ENCODE measurements at regions not wholly inside any gene's neighbourhood (a gene's known extent, or its start where the extent isn't known, plus 50 kb on each side); places are given as distances from the start of the nearest gene placed in this dataset.

GRCh38 chr6:14765106-14765505 lies 480.8 kb upstream of the JARID2 start:
- DNase-seq (ENCODE audit: low read depth) = no peak
- no peak overlapping the region for H3K4me3 ChIP-seq (ENCODE audit: low read depth, low read length)
- TF ChIP-seq, protein P1, sequence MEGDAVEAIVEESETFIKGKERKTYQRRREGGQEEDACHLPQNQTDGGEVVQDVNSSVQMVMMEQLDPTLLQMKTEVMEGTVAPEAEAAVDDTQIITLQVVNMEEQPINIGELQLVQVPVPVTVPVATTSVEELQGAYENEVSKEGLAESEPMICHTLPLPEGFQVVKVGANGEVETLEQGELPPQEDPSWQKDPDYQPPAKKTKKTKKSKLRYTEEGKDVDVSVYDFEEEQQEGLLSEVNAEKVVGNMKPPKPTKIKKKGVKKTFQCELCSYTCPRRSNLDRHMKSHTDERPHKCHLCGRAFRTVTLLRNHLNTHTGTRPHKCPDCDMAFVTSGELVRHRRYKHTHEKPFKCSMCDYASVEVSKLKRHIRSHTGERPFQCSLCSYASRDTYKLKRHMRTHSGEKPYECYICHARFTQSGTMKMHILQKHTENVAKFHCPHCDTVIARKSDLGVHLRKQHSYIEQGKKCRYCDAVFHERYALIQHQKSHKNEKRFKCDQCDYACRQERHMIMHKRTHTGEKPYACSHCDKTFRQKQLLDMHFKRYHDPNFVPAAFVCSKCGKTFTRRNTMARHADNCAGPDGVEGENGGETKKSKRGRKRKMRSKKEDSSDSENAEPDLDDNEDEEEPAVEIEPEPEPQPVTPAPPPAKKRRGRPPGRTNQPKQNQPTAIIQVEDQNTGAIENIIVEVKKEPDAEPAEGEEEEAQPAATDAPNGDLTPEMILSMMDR (conservative IDR thresholded peaks at IDR 0.05; ENCODE audit: low read depth, low read length) = no peak

DNA sequence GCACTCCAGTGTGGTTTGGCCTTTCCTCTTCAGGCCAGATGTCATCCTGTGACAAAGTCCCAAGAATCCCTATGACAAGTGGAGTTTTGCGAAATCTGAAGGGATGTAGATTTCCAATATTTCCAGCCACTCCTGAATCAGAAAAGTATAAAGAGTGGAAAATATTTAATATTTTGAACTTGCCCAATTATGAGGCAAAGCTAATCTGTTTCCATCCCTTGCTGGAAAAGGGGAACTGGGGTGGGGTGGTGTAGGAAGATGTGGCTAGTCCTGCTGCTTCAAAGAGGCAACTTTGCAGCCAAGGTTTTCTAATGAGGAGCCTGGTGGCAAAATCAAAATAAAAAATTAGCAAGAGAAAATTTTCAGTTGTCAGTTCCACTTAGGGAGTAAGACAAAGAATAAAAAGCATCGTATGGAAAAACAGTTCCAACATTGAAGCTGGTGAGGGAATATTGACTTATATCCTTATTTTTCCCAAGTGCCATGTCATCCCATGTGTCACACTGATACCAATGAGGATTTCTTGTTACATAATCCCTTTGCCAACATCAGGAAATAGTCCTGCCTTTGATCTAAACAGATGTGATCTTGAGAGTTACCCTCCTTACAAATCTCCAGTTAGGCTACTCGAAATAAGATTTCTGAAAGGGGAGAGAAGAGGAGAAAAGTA lies 480.0 kb upstream of the JARID2 start:
- DNase-seq (ENCODE audit: low read depth) = no peak
- TF ChIP-seq, protein P1 (conservative IDR thresholded peaks at IDR 0.05; ENCODE audit: low read depth, low read length) = no peak

GRCh38 chr6:14766391-14766994 lies 479.4 kb upstream of the JARID2 start:
- H3K4me3 ChIP-seq (ENCODE audit: low read depth, low read length) = no peak overlapping the region
- TF ChIP-seq, protein P1 (conservative IDR thresholded peaks at IDR 0.05; ENCODE audit: low read depth, low read length) = no peak
- no peak for DNase-seq (ENCODE audit: low read depth)

More for the DNA sequence above, 480.0 kb upstream of the JARID2 start:
- no peak overlapping the region for H3K4me3 ChIP-seq (ENCODE audit: low read depth, low read length)

GRCh38 chr6:14767226-14767625 lies 478.6 kb upstream of the JARID2 start:
- TF ChIP-seq, protein P1 (conservative IDR thresholded peaks at IDR 0.05; ENCODE audit: low read depth, low read length) = no peak
- DNase-seq (ENCODE audit: low read depth) = no peak

DNA sequence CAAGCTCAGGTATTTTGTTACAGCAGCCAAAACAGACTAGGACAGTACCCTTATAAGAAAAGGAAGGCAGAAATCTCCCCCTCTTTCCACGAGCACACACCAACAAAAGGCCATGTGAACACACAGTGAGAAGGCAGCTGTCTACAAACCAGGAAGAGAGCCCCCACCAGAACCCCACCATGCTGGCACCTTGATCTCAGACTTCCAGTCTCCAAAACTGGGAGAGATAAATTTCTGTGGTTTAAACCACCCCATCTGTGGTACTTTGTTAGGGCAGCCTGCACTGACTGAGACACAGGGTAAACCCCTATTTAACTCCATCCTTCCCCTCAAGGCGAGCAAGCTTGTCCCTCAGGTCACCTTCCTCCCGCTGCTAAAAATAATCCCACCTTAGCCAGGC lies 475.8 kb upstream of the JARID2 start:
- TF ChIP-seq, protein P1 (conservative IDR thresholded peaks at IDR 0.05; ENCODE audit: low read depth, low read length) = no peak
- DNase-seq (ENCODE audit: low read depth) = no peak
- H3K4me3 ChIP-seq (ENCODE audit: low read depth, low read length) = no peak overlapping the region

More at GRCh38 chr6:14767226-14767625, 478.6 kb upstream of the JARID2 start:
- no peak overlapping the region for H3K4me3 ChIP-seq (ENCODE audit: low read depth, low read length)

GRCh38 chr6:14770572-14770971 lies 475.3 kb upstream of the JARID2 start:
- no peak for DNase-seq (ENCODE audit: low read depth)
- TF ChIP-seq, protein P1 (conservative IDR thresholded peaks at IDR 0.05; ENCODE audit: low read depth, low read length) = no peak
- no peak overlapping the region for H3K4me3 ChIP-seq (ENCODE audit: low read depth, low read length)

- no peak overlapping the region for H3K4me3 ChIP-seq (ENCODE audit: low read depth, low read length)
- DNase-seq (ENCODE audit: low read depth) = no peak
- TF ChIP-seq, protein P1 (conservative IDR thresholded peaks at IDR 0.05; ENCODE audit: low read depth, low read length) = no peak
These were observed 474.9 kb upstream of the JARID2 start for GRCh38 chr6:14771016-14771415.

Data from epithelial cell of proximal tubule (primary cell).